AG04450 (cell line): ENCODE measurements at regions not wholly inside any gene's neighbourhood (a gene's known extent, or its start where the extent isn't known, plus 50 kb on each side); places are given as distances from the start of the nearest gene placed in this dataset.

Experiments
- CTCF ChIA-PET: fragments of 300-600, 350-600 bp; formaldehyde crosslinking; extraction: SDS; loops from one replicate; lab custom pipeline; 2022; ENCODE audit warnings: antibody characterized with exemption, inconsistent platforms; lab: Charles Lee
- POLR2A ChIA-PET: fragments of 350-600 bp; formaldehyde crosslinking; extraction: SDS; loops from one replicate; lab custom pipeline; 2021; ENCODE audit warnings: antibody characterized with exemption, inconsistent platforms; lab: Yijun Ruan, JAX
- DNase-seq: peaks from one replicate; pipeline ENCODE4 v3.0.0-alpha.2; 2011; ENCODE audit warnings: low read depth, low spot score
- H3K27ac ChIP-seq: one replicate; pipeline ENCODE4 v1.5.1; 2012; ENCODE audit warnings: low read depth, low read length, control low read depth
- H3K27me3 ChIP-seq: one replicate; pipeline ENCODE4 v1.6.0; 2012; ENCODE audit warnings: low read length; ENCODE audit not compliant: control insufficient read depth, insufficient read depth
- H3K4me3 ChIP-seq: 2 replicates; pipeline ENCODE4 v1.5.1; 2011; ENCODE audit warnings: mild to moderate bottlenecking, low read depth, low read length, control low read depth
- H3K9me3 ChIP-seq: 2 replicates; pipeline ENCODE4 v1.5.1; 2012; ENCODE audit warnings: low read length; ENCODE audit not compliant: control insufficient read depth, insufficient read depth
- TF ChIP-seq, protein P1 (sequence below): IDR thresholded peaks from 2 replicates; pipeline ENCODE4 v1.5.1; 2011; ENCODE audit warnings: low read depth, low read length, control low read depth, inconsistent platforms

GRCh38 chr14:26334288-26334687, 263.5 kb downstream of the NOVA1 start:
- Histone ChIP-seq H3K4me3 (no peak overlapping the region), H3K27me3 (no peaks in the 10 kb centered on the region), H3K27ac (no peak overlapping the region), H3K9me3 (no peaks in the 10 kb centered on the region)
- ChIA-PET CTCF (no interaction called here), POLR2A (no interaction called here)
- TF ChIP-seq, protein P1, sequence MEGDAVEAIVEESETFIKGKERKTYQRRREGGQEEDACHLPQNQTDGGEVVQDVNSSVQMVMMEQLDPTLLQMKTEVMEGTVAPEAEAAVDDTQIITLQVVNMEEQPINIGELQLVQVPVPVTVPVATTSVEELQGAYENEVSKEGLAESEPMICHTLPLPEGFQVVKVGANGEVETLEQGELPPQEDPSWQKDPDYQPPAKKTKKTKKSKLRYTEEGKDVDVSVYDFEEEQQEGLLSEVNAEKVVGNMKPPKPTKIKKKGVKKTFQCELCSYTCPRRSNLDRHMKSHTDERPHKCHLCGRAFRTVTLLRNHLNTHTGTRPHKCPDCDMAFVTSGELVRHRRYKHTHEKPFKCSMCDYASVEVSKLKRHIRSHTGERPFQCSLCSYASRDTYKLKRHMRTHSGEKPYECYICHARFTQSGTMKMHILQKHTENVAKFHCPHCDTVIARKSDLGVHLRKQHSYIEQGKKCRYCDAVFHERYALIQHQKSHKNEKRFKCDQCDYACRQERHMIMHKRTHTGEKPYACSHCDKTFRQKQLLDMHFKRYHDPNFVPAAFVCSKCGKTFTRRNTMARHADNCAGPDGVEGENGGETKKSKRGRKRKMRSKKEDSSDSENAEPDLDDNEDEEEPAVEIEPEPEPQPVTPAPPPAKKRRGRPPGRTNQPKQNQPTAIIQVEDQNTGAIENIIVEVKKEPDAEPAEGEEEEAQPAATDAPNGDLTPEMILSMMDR: no peak
- DNase-seq: no peak

DNA sequence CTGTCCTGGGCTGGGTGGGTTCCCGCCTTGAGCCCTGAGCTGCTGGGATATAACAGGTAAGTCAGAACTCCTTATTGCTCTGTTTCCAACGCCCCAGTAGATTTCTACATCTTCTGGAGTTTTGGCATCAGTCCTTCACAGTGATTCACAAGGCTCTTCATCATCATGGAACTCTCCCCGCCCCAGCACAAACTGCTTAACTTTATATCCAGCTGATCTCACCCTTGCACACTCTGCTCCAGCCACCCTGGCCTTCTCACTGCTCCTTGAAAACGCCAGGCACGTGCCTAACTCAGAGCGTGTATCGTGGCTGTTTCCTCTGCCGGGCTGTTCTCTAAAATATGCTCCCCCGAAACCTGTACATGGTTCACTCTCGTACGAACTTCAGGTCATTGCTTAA, 264.9 kb downstream of the NOVA1 start:
- TF ChIP-seq, protein P1: no peak
- Histone ChIP-seq H3K27me3 (no peaks in the 10 kb centered on the region), H3K9me3 (no peaks in the 10 kb centered on the region), H3K4me3 (no peak overlapping the region), H3K27ac (no peak overlapping the region)
- ChIA-PET POLR2A (no interaction called here), CTCF (no interaction called here)
- DNase-seq: no peak

- CTCF ChIA-PET: no interaction called here
- POLR2A ChIA-PET: no interaction called here
- no peaks in the 10 kb centered on the region for H3K27me3 ChIP-seq
- TF ChIP-seq, protein P1: no peak
- DNase-seq: no peak
- no peak overlapping the region for H3K27ac ChIP-seq
- H3K4me3 ChIP-seq: no peak overlapping the region
- no peaks in the 10 kb centered on the region for H3K9me3 ChIP-seq
These were observed 266.9 kb downstream of the NOVA1 start for GRCh38 chr14:26330982-26331381.

DNA sequence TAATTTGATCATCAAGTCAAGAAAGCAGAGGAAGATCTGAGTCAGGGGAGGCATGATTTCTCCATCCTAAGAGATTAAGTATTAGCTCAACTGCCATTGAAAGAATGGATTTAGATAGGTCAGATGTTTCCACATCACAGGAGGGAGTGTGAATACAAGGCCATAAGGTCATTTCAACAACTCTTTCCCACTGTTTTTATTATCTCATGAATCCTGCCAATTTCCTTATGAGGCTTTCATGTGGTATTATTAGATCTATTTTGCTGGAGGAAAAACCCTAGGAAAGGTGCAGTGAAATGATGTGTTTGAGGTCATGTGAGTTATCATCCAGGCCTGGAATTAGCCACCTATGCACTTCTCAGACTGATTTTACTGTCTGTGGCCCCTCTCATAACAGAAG, 269.0 kb downstream of the NOVA1 start:
- POLR2A ChIA-PET: no interaction called here
- no peak for DNase-seq

DNA sequence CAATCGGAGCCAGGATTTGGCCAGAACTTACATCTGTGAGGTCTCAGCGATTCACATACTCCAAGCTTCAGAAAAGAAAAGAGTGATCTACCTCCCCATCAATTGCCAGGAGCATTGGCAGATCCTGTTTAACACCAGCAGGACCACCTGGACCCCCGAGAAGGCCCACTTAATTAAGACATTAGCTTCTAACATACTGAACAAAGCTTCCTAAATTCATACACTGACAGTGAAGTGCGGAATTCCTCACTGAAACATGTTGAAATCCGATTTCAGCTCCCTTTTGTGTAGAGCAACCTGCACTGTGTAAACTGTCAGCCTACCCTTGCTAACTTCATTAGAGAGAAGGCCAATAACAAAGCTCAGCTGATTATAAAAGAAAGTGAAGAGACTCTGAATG, 274.0 kb downstream of the NOVA1 start:
- TF ChIP-seq, protein P1: no peak
- no peaks in the 10 kb centered on the region for H3K27me3 ChIP-seq
- CTCF ChIA-PET: no interaction called here
- no peak for DNase-seq
- no peak overlapping the region for H3K27ac ChIP-seq
- POLR2A ChIA-PET: no interaction called here
- H3K4me3 ChIP-seq: no peak overlapping the region
- no peaks in the 10 kb centered on the region for H3K9me3 ChIP-seq

More for the DNA sequence above, 269.0 kb downstream of the NOVA1 start:
- Histone ChIP-seq H3K27me3 (no peaks in the 10 kb centered on the region), H3K27ac (no peak overlapping the region), H3K4me3 (no peak overlapping the region), H3K9me3 (no peaks in the 10 kb centered on the region)
- TF ChIP-seq, protein P1: no peak
- CTCF ChIA-PET: no interaction called here
